Peyer's patch (tissue), 4 donors: ENCODE measurements at regions not wholly inside any gene's neighbourhood (a gene's known extent, or its start where the extent isn't known, plus 50 kb on each side); places are given as distances from the start of the nearest gene placed in this dataset.

Experiments
- DNase-seq, 3 donors: peaks; one replicate each; pipeline ENCODE4 v3.0.0-alpha.2; 2017 to 2019
- H3K27ac ChIP-seq, 4 donors: fragments of 200-600 bp; sonication (generic); one replicate each; pipeline ENCODE4 v1.5.1; 2016 to 2019
- H3K27me3 ChIP-seq, 2 donors: fragments of 200-600 bp; sonication (generic); one replicate each; pipeline ENCODE4 v1.5.1; 2019
- H3K36me3 ChIP-seq, 3 donors: fragments of 200-600 bp; sonication (generic); one replicate each; pipeline ENCODE4 v1.5.1; 2016 to 2019
- H3K4me1 ChIP-seq, 4 donors: fragments of 200-600 bp; sonication (generic); one replicate each; pipeline ENCODE4 v1.5.1; 2016 to 2019
- H3K4me3 ChIP-seq, 4 donors: fragments of 200-600 bp; sonication (generic); 1 replicate in 3 of 4; 2 replicates in 1 of 4; pipeline ENCODE4 v1.5.1; 2016 to 2019; ENCODE audit warnings: mild to moderate bottlenecking in 1 of 4
- H3K9me3 ChIP-seq, 4 donors: fragments of 200-600 bp; sonication (generic); one replicate each; pipeline ENCODE4 v1.5.1; 2016 to 2019; ENCODE audit warnings: mild to moderate bottlenecking in 1 of 4
- POLR2A ChIP-seq, 2 donors: fragments of 450-650 bp; IDR thresholded peaks; one replicate each; pipeline ENCODE4 v1.5.1; 2017; ENCODE audit warnings: antibody characterized with exemption in 2 of 2, mild to moderate bottlenecking in 2 of 2, moderate library complexity in 2 of 2
- TF ChIP-seq, protein P1 (sequence below), 6 experiments: fragments of 450-650 bp in 4 of 6; fragments of 200-600 bp in 2 of 6; sonication (generic) in 1 of 6; IDR thresholded peaks; one replicate each; pipeline ENCODE4 v1.5.1; 2017 to 2019; ENCODE audit warnings: antibody characterized with exemption in 6 of 6, mild to moderate bottlenecking in 3 of 6, moderate library complexity in 1 of 6

DNA sequence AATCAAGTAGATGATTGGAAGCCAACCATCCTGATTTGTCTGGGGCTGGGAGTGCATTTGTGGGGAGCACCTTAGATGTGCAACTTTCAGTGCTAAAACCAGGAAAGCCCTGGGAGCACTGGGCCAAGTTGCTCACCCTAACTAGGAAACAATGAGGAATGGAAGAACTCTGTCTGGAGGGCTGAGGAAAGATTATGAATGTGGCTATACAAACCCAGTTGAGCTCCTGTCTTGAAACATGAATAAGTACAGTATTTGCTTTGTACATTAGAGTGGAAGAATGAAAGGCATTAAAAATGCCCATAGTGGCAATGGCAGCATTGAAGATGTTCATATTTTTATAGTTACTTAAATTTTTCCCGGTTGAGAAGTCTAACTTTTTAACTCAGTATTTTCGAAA is 121.1 kb downstream of the HDGFL1 start:
- Histone ChIP-seq H3K4me1 (no peaks in the 10 kb centered on the region), H3K4me3 (no peak overlapping the region), H3K36me3 (no peaks in the 10 kb centered on the region), H3K27me3 (no peaks in the 10 kb centered on the region), H3K9me3 (no peaks in the 10 kb centered on the region), H3K27ac (no peak overlapping the region)
- no peak for DNase-seq
- TF ChIP-seq, protein P1, sequence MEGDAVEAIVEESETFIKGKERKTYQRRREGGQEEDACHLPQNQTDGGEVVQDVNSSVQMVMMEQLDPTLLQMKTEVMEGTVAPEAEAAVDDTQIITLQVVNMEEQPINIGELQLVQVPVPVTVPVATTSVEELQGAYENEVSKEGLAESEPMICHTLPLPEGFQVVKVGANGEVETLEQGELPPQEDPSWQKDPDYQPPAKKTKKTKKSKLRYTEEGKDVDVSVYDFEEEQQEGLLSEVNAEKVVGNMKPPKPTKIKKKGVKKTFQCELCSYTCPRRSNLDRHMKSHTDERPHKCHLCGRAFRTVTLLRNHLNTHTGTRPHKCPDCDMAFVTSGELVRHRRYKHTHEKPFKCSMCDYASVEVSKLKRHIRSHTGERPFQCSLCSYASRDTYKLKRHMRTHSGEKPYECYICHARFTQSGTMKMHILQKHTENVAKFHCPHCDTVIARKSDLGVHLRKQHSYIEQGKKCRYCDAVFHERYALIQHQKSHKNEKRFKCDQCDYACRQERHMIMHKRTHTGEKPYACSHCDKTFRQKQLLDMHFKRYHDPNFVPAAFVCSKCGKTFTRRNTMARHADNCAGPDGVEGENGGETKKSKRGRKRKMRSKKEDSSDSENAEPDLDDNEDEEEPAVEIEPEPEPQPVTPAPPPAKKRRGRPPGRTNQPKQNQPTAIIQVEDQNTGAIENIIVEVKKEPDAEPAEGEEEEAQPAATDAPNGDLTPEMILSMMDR (IDR thresholded peaks at IDR 0.05) = no peak
- TF ChIP-seq POLR2A (IDR thresholded peaks at IDR 0.05) = no peak

DNA sequence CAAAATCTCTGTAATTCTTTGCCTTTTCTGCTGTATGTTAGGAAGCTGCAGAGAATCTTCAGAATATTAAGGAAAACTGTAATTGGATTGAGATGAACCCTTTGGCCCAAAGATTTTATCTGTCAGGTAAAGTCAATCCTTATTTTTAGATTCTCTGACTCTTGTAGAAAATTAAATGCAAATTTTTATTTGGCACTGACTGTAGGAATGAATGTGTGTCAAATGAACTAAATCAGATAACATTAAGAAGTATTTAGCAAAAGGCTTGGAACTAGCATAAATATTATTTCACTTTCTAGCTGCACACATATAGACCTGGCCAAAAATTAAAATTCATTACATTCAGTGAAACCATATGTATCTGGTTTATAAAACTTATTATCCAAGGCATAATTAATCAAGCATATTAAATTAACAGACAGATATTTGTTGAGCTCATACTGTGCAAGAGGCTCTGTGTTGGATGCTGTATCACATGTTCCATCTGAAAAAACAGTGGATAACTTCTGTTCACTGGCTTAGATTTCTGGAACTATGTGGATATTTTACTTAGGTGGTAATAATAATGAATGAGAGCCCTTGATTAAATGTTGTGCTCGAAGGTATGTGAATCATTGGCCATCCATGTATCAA is 124.8 kb downstream of the HDGFL1 start:
- Histone ChIP-seq H3K36me3 (no peaks in the 10 kb centered on the region), H3K4me1 (no peaks in the 10 kb centered on the region), H3K4me3 (no peak overlapping the region), H3K9me3 (no peaks in the 10 kb centered on the region), H3K27me3 (no peaks in the 10 kb centered on the region), H3K27ac (no peak overlapping the region)
- TF ChIP-seq, protein P1 (IDR thresholded peaks at IDR 0.05) = no peak
- TF ChIP-seq POLR2A (IDR thresholded peaks at IDR 0.05) = no peak
- no peak for DNase-seq

DNA sequence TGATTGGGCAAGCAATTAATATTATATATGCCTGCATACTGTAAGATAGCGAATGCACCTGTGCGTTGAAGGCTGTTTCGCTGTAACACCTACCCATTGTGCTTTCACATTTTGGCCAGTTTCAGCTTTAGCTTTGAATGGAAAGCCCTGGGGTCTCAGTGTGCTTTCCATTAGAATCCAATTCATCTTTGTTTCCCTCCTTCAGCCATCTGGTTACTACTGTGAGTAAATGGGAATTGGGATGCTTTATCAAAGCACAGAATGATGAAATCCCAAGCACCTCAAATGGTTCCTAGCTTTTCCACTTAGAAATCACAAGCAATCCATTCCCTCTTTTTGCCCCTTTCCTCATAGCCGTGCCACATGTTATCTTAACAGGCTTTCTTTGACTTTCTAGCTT is 127.1 kb downstream of the HDGFL1 start:
- no peaks in the 10 kb centered on the region for H3K36me3 ChIP-seq
- no peaks in the 10 kb centered on the region for H3K27me3 ChIP-seq
- no peak overlapping the region for H3K4me3 ChIP-seq
- no peaks in the 10 kb centered on the region for H3K9me3 ChIP-seq
- no peak for DNase-seq
- H3K27ac ChIP-seq = no peak overlapping the region
- H3K4me1 ChIP-seq = no peaks in the 10 kb centered on the region
- TF ChIP-seq, protein P1 (IDR thresholded peaks at IDR 0.05) = no peak
- no peak for TF ChIP-seq POLR2A (IDR thresholded peaks at IDR 0.05)

DNA sequence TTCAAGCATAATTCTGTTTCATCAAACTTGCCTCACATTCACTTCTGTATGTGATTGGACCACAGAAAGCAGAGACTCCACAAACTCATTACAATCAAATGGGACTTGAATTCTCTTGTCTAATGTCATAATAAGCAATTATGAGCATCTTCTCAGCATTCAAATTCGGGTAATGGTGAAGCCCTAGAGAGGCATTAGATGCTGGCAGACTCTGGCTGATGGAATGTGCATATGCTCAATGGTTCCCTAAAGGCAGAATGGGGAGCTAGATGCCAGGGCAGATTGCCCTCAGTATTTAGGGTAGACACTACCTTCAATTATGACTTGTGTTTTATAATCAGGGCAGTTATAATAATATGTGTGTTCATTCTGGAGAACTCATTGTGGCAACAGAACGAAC is 127.9 kb downstream of the HDGFL1 start:
- H3K27ac ChIP-seq = no peak overlapping the region
- H3K9me3 ChIP-seq = no peaks in the 10 kb centered on the region
- no peaks in the 10 kb centered on the region for H3K36me3 ChIP-seq
- TF ChIP-seq, protein P1 (IDR thresholded peaks at IDR 0.05) = no peak
- no peak for TF ChIP-seq POLR2A (IDR thresholded peaks at IDR 0.05)
- H3K27me3 ChIP-seq = no peaks in the 10 kb centered on the region
- H3K4me1 ChIP-seq = no peaks in the 10 kb centered on the region
- H3K4me3 ChIP-seq = no peak overlapping the region
- no peak for DNase-seq

DNA sequence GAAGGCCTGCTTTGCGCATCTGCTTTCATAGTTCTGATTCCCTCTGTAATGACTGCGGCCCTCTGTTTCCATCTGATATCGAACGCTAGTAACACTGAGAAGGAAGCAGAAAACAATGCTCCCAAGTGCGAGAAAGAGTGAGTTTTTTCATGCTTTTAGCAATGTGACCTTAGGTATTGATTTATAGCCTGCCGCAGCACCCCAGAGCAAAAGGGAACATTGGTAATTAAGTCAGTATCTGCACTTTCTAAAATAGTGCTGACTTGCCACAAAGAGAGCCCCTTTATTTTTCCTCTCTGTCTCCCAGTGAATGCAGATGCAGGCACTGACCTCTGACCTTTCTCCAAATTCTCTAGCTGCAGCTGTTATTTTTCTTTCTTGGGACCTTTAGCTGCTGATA is 129.8 kb downstream of the HDGFL1 start:
- Histone ChIP-seq H3K36me3 (no peaks in the 10 kb centered on the region), H3K27me3 (no peaks in the 10 kb centered on the region), H3K9me3 (no peaks in the 10 kb centered on the region), H3K27ac (no peak overlapping the region), H3K4me3 (no peak overlapping the region), H3K4me1 (no peaks in the 10 kb centered on the region)
- no peak for TF ChIP-seq POLR2A (IDR thresholded peaks at IDR 0.05)
- TF ChIP-seq, protein P1 (IDR thresholded peaks at IDR 0.05) = no peak
- no peak for DNase-seq

DNA sequence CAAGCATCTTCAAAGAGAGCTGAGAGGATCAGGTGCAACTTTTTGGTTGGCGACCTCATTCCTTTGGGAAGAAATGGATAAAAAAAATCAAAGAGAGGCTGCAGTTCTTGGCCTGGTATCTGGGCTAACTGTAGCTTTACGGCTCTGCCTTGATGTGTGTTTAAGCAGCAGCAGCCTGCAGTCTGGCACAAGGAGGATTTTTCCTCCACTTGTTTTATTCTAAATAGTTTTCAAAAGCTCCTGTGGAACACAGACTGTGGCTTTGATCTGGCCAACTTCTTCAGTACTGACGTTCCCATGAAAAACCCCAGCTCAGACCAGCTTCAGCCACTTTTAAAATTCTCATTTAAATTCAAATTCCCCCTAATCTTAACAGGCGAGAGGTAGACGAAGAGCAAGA is 137.3 kb downstream of the HDGFL1 start:
- no peak overlapping the region for H3K27ac ChIP-seq
- no peaks in the 10 kb centered on the region for H3K9me3 ChIP-seq
- no peaks in the 10 kb centered on the region for H3K27me3 ChIP-seq
- TF ChIP-seq POLR2A (IDR thresholded peaks at IDR 0.05) = no peak
- TF ChIP-seq, protein P1 (IDR thresholded peaks at IDR 0.05) = no peak
- no peaks in the 10 kb centered on the region for H3K4me1 ChIP-seq
- no peaks in the 10 kb centered on the region for H3K36me3 ChIP-seq
- no peak overlapping the region for H3K4me3 ChIP-seq
- DNase-seq = no peak
